Stimulated activated CD4-positive, alpha-beta T cell treated with anti-CD3 and anti-CD28 coated beads, Interleukin-4, amount 100 ng/mL, for 4 hours (primary cell): ENCODE measurements at regions not wholly inside any gene's neighbourhood (a gene's known extent, or its start where the extent isn't known, plus 50 kb on each side); places are given as distances from the start of the nearest gene placed in this dataset.
"Not testable (repeated sequence)": the region's sequence is repeated elsewhere in the genome, so short reads cannot be mapped to it uniquely, and the experiment has no call there.

Experiments used
- DNase-seq, 2 experiments: peaks; one replicate each; pipeline ENCODE4 v3.0.0-alpha.2; 2020

- no peak for DNase-seq
Observed at GRCh38 chr3:109918740-109919139, 581.4 kb upstream of the DPPA4 start.

DNA sequence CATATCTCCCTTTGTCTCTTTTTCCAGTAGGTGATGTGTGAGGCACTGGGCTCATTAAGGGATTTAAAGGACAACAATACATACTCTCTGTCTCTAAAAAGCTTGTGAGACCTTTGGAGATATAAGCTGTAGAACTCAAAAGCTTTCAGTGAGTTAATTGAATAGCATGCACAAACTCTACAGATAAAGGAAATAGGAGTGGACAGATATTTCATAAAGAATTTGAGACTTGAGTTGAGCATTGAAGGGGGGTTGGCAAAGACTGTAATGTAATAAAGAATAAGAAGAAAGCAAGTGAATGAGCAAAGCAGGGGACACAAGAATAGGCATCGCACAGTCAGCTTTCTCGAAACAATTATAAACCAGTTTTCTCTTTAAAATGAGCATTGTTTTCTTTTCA, 583.4 kb upstream of the DPPA4 start:
- DNase-seq: no peak

GRCh38 chr3:109921509-109921908, 584.2 kb upstream of the DPPA4 start:
- no peak for DNase-seq

DNA sequence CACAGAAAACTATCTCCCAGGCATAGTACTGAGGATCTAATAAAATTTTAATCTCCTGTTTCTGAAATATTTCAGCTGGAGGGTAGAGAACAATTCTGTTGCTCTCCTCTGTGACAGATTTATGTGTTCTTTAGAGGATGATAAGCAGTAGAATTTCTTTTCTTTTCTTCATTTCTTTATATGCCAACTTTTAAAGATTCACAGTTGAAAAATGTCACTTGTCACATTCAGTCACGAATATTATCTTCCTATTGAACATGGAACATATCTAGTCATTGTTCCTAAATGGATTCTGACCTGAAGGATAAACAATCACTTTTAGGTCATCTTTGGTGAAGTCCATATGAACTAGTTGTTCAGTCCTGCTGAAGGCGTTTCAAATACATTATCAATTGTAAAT, 585.5 kb upstream of the DPPA4 start:
- DNase-seq: no peak

- DNase-seq: no peak
Observed at GRCh38 chr3:109923431-109923830, 586.1 kb upstream of the DPPA4 start.

DNA sequence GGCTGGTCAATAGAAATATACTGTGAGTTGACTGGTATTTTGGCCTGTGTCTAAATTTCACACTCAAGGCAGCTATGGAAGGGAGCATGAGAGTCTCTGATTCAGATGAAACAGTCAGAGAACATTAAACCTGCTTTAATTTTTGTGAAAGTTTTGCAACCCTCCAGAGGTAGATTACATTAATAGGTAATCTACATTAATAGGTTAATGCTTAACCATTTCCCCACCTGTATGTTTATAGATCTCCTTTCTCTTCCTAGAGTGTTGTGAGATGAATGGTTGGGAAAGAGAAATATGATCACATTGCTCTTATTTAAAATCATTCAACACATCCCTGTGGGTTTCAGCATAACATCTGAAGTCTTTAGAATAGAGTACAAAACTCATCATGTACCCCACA, 586.9 kb upstream of the DPPA4 start:
- no peak for DNase-seq

DNA sequence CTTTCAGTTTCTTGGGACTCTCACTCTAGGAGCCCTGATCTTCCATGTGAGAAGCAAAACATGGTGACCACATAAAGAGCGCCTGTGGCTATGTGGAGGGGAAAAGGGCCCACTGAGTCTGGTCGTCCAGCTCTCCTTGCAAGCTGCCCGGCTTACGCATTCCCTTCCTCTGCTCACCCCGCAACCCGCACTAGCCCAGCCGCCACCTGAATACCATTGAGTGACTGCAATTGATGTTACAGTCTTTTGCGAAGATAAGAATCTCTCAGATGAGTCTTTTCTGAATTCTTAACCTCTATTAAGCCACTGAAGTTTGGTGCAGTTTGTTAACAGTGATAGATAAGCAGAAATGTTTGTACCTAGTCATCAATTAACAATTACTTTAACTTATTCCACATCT, 589.0 kb upstream of the DPPA4 start:
- DNase-seq: no peak

- no peak for DNase-seq
Observed at GRCh38 chr3:109927161-109927560, 589.8 kb upstream of the DPPA4 start.

- no peak for DNase-seq
Observed at GRCh38 chr3:109927726-109928125, 590.4 kb upstream of the DPPA4 start.

GRCh38 chr3:109930582-109930981, 593.2 kb upstream of the DPPA4 start:
- DNase-seq: no peak

DNA sequence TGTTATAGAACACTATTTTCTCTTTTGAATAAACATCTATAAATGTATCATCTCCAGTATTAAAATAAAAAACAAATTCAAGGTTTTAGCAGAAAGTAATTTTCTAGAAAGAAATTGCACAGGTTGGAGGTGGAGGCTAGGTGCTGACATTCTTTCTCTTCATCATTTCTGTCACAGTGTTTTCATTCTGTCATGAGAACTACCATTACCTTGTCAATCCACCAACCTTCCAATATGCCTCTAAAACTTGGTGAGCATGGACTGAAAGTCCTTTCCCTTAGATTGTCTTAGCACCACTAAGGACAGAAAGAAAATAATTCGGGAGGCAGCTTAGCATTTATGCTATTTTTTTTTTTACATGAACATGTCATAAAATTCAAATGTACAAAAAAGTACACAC, 596.2 kb upstream of the DPPA4 start:
- DNase-seq: no peak

GRCh38 chr3:109939817-109940216, 602.5 kb upstream of the DPPA4 start:
- no peak for DNase-seq

GRCh38 chr3:109943181-109943580, 605.8 kb upstream of the DPPA4 start:
- DNase-seq: no peak

DNA sequence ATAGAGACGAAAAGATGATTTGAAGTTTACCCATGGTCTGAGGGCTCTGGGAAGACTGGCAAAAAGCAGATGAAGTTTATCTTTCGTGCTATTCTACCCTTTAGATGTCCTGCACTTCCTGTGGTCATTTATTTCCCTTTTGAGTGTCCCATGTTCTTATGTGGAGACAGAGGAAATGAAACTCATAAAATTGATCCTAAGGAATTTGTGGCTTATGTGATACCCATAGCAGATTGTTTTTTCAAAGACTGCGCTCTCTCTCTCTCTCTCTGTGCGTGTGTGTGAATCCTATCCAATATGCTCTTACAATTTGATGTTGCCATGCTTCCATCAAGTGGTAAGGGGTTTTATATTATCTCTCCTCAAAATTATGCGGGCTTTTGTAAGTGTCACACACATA, 607.5 kb upstream of the DPPA4 start:
- no peak for DNase-seq

GRCh38 chr3:109952924-109953323, 615.6 kb upstream of the DPPA4 start:
- DNase-seq: no peak

GRCh38 chr3:109963831-109964230, 626.5 kb upstream of the DPPA4 start:
- no peak for DNase-seq

DNA sequence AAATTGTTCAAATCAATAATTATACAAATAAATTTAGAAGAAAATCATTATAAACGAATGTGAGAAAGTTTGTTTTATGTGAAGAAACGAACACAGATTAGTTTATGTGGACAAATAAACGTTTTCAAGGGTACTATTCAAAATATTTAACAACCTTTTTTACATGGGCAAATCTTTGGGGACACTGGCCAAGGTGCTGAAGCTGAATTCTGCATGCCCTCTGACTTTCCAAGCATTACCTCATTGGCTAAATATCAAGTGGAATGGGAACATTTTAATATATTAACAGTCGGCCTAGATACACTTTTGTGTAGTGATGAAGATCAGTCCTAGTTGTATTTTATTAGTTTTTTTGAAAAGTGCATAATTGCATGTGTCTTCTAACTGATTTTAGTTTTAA, 636.4 kb upstream of the DPPA4 start:
- no peak for DNase-seq

- DNase-seq: no peak
Observed at GRCh38 chr3:109977897-109978296, 640.6 kb upstream of the DPPA4 start.

GRCh38 chr3:109982201-109982600, 644.9 kb upstream of the DPPA4 start:
- DNase-seq: no peak

DNA sequence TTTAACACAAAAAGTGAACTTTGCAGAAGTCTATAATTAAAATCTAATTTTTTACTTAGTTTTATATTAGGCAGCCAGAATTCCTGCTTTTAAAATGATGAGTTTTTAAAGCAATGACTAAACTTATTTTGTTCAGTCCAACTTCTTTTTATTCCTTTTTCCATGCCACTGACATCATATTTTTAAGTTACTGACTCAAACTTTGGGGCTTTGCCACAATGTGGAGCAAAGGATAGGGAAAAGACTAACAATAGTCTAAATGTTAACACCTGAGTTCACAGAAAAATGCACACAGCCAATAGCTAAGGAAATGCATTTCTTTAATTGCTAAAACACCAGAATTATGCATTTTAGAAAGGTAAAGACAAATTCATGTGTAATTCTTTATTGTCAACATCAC, 647.6 kb upstream of the DPPA4 start:
- no peak for DNase-seq

- DNase-seq: no peak
Observed at GRCh38 chr3:109985943-109986555, 648.7 kb upstream of the DPPA4 start.

DNA sequence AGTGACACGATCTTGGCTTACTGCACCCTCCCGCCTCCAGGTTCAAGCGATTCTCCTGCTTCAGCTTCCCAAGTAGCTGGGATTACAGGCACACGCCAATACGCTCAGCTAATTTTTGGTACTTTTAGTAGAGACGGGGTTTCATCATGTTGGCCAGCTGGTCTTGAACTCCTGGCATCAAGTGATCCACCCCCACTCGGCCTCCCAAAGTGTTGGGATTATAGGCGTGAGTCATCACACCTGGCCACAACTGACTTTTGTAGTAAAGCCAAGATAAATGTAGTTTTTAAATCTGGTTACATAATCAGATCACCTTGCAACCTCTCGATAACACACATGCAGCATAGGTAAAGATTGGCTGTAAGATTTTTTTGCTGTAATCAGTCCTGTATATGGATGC, 657.5 kb upstream of the DPPA4 start:
- no peak for DNase-seq

GRCh38 chr3:109995377-109995776, 658.0 kb upstream of the DPPA4 start:
- DNase-seq: no peak

DNA sequence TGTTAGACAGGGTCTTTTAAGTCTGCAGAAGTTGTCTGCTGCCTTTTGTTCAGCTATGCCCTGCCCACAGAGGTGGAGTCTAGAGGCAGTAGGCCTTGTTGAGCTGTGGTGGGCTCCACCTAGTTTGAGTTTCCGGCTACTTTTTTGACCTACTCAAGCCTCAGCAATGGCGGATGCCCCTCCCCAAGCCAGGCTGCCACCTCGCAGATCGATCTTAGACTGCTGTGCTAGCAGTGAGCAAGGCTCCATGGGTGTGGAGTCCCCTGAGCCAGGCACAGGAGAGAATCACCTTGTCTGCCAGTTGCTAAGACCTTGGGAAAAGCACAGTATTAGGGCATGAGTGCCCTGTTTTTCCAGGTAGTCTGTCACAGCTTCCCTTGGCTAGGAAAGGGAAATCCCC, 664.6 kb upstream of the DPPA4 start:
- DNase-seq: not testable (repeated sequence)

DNA sequence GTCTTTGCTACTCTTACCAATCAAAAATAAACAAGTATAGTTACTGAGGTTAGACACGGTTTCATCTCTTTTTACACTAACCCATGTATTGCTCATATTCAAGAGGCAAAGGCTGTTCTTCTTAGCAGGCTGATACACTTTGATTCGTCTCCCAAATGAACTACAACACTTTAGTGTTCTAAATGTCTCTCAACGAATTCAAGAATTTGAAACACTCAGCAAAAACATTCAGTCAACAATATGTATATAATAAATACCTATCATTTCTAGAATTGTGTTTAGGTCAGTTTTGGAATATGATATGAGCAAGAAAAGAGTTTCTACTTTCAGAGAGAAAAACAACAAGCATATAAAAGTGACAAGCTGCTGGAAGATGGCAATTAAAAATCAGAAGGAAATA, 669.6 kb upstream of the DPPA4 start:
- no peak for DNase-seq
